DOHH2 (cell line): ENCODE measurements at regions not wholly inside any gene's neighbourhood (a gene's known extent, or its start where the extent isn't known, plus 50 kb on each side); places are given as distances from the start of the nearest gene placed in this dataset.
"Not testable (repeated sequence)": the region's sequence is repeated elsewhere in the genome, so short reads cannot be mapped to it uniquely, and the experiment has no call there.

Source experiments
- H3F3A ChIP-seq: fragments of 200-600 bp; sonication (generic), shearing (Covaris generic); 2 replicates; pipeline ENCODE4 v1.6.0; 2016; ENCODE audit warnings: antibody characterized with exemption, mild to moderate bottlenecking; ENCODE audit not compliant: control insufficient read depth, insufficient read depth
- H3K27ac ChIP-seq: fragments of 200-600 bp; sonication (generic); 2 replicates; pipeline ENCODE4 v1.5.1; 2014; ENCODE audit warnings: low read depth, mild to moderate bottlenecking, low read length, moderate library complexity
- H3K27me3 ChIP-seq: fragments of 200-600 bp; sonication (generic); 2 replicates; pipeline ENCODE4 v1.6.1; 2014; ENCODE audit warnings: mild to moderate bottlenecking, low read length, mixed read lengths; ENCODE audit not compliant: control insufficient read depth
- H3K36me3 ChIP-seq: fragments of 200-600 bp; sonication (generic); 2 replicates; pipeline ENCODE4 v1.6.1; 2014; ENCODE audit warnings: mild to moderate bottlenecking, low read length, moderate library complexity, mixed read lengths; ENCODE audit not compliant: control insufficient read depth
- H3K4me1 ChIP-seq: fragments of 200-600 bp; sonication (generic); 2 replicates; pipeline ENCODE4 v1.6.1; 2014; ENCODE audit warnings: mild to moderate bottlenecking, low read length, mixed read lengths; ENCODE audit not compliant: control insufficient read depth
- H3K4me2 ChIP-seq: fragments of 200-600 bp; sonication (generic); 2 replicates; pipeline ENCODE4 v1.6.0; 2014; ENCODE audit warnings: mild to moderate bottlenecking, low read length, moderate library complexity
- H3K4me3 ChIP-seq: fragments of 200-600 bp; sonication (generic); 2 replicates; pipeline ENCODE4 v1.5.1; 2014; ENCODE audit warnings: mild to moderate bottlenecking, low read length, mixed read lengths
- H3K79me2 ChIP-seq: fragments of 200-600 bp; sonication (generic); 2 replicates; pipeline ENCODE4 v1.6.1; 2014; ENCODE audit warnings: mild to moderate bottlenecking, low read length, mixed read lengths; ENCODE audit not compliant: control insufficient read depth
- H3K9me2 ChIP-seq: fragments of 200-600 bp; sonication (generic); replicated peaks from 2 replicates; pipeline ENCODE4 v1.6.1; 2014; ENCODE audit warnings: mild to moderate bottlenecking, low read length, mixed read lengths; ENCODE audit not compliant: control insufficient read depth
- H3K9me3 ChIP-seq: fragments of 200-600 bp; sonication (generic); 2 replicates; pipeline ENCODE4 v1.6.1; 2014; ENCODE audit warnings: antibody characterized with exemption, low read length, mixed read lengths; ENCODE audit not compliant: control insufficient read depth, insufficient read depth
- H4K20me1 ChIP-seq: fragments of 200-600 bp; sonication (generic); 2 replicates; pipeline ENCODE4 v1.6.0; 2014; ENCODE audit warnings: low read depth, mild to moderate bottlenecking, antibody characterized with exemption, low read length, moderate library complexity; ENCODE audit not compliant: control insufficient read depth, insufficient read depth
- CTCF ChIP-seq: fragments of 200-600 bp; sonication (generic); IDR thresholded peaks from one replicate; pipeline ENCODE4 v1.5.1; 2014; ENCODE audit warnings: antibody characterized with exemption, mild to moderate bottlenecking, low read depth, low read length; ENCODE audit not compliant: poor library complexity, severe bottlenecking
- EZH2phosphoT487 ChIP-seq: fragments of 200-600 bp; sonication (generic); IDR thresholded peaks from 2 replicates; pipeline ENCODE4 v1.6.1; 2017; ENCODE audit warnings: borderline replicate concordance, mild to moderate bottlenecking, antibody characterized with exemption, low read length, moderate library complexity, mixed read lengths

- H3K4me2 ChIP-seq, result no peak overlapping the region
These were observed 105.8 kb upstream of the PELI1 start for GRCh38 chr2:64250063-64250462.

GRCh38 chr2:64250751-64251423, 106.7 kb upstream of the PELI1 start:
- no peaks in the 10 kb centered on the region for H3K27me3 ChIP-seq
- no peaks in the 10 kb centered on the region; the same call in 1 of the 2 replicates for H3K9me2 ChIP-seq
- no peak overlapping the region for H3K4me3 ChIP-seq
- H3K27ac ChIP-seq, result no peak overlapping the region
- no peak for TF ChIP-seq CTCF
- no peak for TF ChIP-seq EZH2phosphoT487
- no peak overlapping the region for H3K4me2 ChIP-seq
- no peaks in the 10 kb centered on the region for H3K79me2 ChIP-seq
- H3K9me3 ChIP-seq, result no peaks in the 10 kb centered on the region
- H3K36me3 ChIP-seq, result no peaks in the 10 kb centered on the region
- H3K4me1 ChIP-seq, result peaks cover 10% of the 10 kb centered on the region
- H4K20me1 ChIP-seq, result no peaks in the 10 kb centered on the region
- no peaks in the 10 kb centered on the region for H3F3A ChIP-seq

More at GRCh38 chr2:64250063-64250462, 105.8 kb upstream of the PELI1 start:
- no peak overlapping the region for H3K4me3 ChIP-seq
- H3K27ac ChIP-seq, result no peak overlapping the region
- H3K9me2 ChIP-seq, result no peaks in the 10 kb centered on the region; the same call in 1 of the 2 replicates
- H3F3A ChIP-seq, result no peaks in the 10 kb centered on the region
- H3K9me3 ChIP-seq, result no peaks in the 10 kb centered on the region
- H3K36me3 ChIP-seq, result no peaks in the 10 kb centered on the region
- H3K27me3 ChIP-seq, result no peaks in the 10 kb centered on the region
- H3K4me1 ChIP-seq, result peaks cover 10% of the 10 kb centered on the region
- no peaks in the 10 kb centered on the region for H4K20me1 ChIP-seq
- no peaks in the 10 kb centered on the region for H3K79me2 ChIP-seq
- TF ChIP-seq CTCF (no peak), EZH2phosphoT487 (no peak)

GRCh38 chr2:64251497-64252250, 107.5 kb upstream of the PELI1 start:
- H3K79me2 ChIP-seq, result no peaks in the 10 kb centered on the region
- H3K36me3 ChIP-seq, result no peaks in the 10 kb centered on the region
- peaks cover 10% of the 10 kb centered on the region for H3K4me1 ChIP-seq
- H4K20me1 ChIP-seq, result no peaks in the 10 kb centered on the region
- H3K9me3 ChIP-seq, result no peaks in the 10 kb centered on the region
- no peak overlapping the region for H3K4me2 ChIP-seq
- H3K4me3 ChIP-seq, result no peak overlapping the region
- no peaks in the 10 kb centered on the region for H3F3A ChIP-seq
- H3K9me2 ChIP-seq, result no peaks in the 10 kb centered on the region; the same call in 1 of the 2 replicates
- H3K27me3 ChIP-seq, result no peaks in the 10 kb centered on the region
- no peak overlapping the region for H3K27ac ChIP-seq
- TF ChIP-seq EZH2phosphoT487 (no peak), CTCF (no peak)

GRCh38 chr2:64252251-64252978, 108.2 kb upstream of the PELI1 start:
- not testable (repeated sequence) for H3K4me3 ChIP-seq, H3K27me3 ChIP-seq, H3K4me2 ChIP-seq, H3K4me1 ChIP-seq, H3K9me2 ChIP-seq, H3F3A ChIP-seq, H3K36me3 ChIP-seq, H4K20me1 ChIP-seq, H3K27ac ChIP-seq, H3K9me3 ChIP-seq, H3K79me2 ChIP-seq

- not testable (repeated sequence) for H3K36me3 ChIP-seq, H3K4me2 ChIP-seq, H4K20me1 ChIP-seq, H3K4me1 ChIP-seq, H3K27ac ChIP-seq, H3K9me2 ChIP-seq, H3K27me3 ChIP-seq, H3K9me3 ChIP-seq, H3F3A ChIP-seq, H3K79me2 ChIP-seq, H3K4me3 ChIP-seq
These were observed 109.2 kb upstream of the PELI1 start for GRCh38 chr2:64253421-64253820.
